HL-60 (cell line): ENCODE measurements at regions not wholly inside any gene's neighbourhood (a gene's known extent, or its start where the extent isn't known, plus 50 kb on each side); places are given as distances from the start of the nearest gene placed in this dataset.
"Not testable (repeated sequence)": the region's sequence is repeated elsewhere in the genome, so short reads cannot be mapped to it uniquely, and the experiment has no call there.

Experiments
- DNase-seq, 2 experiments: peaks; one replicate each; pipeline ENCODE4 v3.0.0-alpha.2; 2010 to 2020; ENCODE audit warnings: low read depth in 1 of 2, low spot score in 1 of 2
- H3K27ac ChIP-seq: fragments of 250-450 bp; sonication (Bioruptor Pico); replicated peaks from 2 replicates; pipeline ENCODE4 v1.5.1; 2020; ENCODE audit warnings: mild to moderate bottlenecking, moderate library complexity
- H3K27me3 ChIP-seq: fragments of 250-450 bp; sonication (Bioruptor Pico); 2 replicates; pipeline ENCODE4 v1.5.1; 2021; ENCODE audit warnings: mild to moderate bottlenecking, moderate library complexity; ENCODE audit not compliant: insufficient read depth, poor library complexity, severe bottlenecking
- H3K4me3 ChIP-seq: replicated peaks from 2 replicates; pipeline ENCODE4 v1.5.1; 2011; ENCODE audit warnings: mild to moderate bottlenecking, control low read depth, low read length; ENCODE audit not compliant: insufficient read depth
- CTCF ChIP-seq: IDR thresholded peaks from one replicate; pipeline ENCODE4 v1.5.1; 2011; ENCODE audit warnings: low read length, control low read depth, inconsistent platforms; ENCODE audit not compliant: insufficient read depth
- GABPA ChIP-seq: IDR thresholded peaks from 2 replicates; pipeline ENCODE4 v1.6.1; 2012; ENCODE audit warnings: low read depth
- POLR2AphosphoS5 ChIP-seq: IDR thresholded peaks from 2 replicates; pipeline ENCODE4 v1.6.1; 2012; ENCODE audit warnings: low read depth
- REST ChIP-seq: IDR thresholded peaks from 2 replicates; pipeline ENCODE4 v1.6.1; 2012; ENCODE audit warnings: low read depth; ENCODE audit not compliant: insufficient replicate concordance
- SPI1 ChIP-seq: IDR thresholded peaks from 2 replicates; pipeline ENCODE4 v1.6.1; 2012; ENCODE audit warnings: low read depth, mild to moderate bottlenecking, borderline replicate concordance

- no peak for DNase-seq
- TF ChIP-seq REST (no peak), POLR2AphosphoS5 (no peak), SPI1 (no peak), GABPA (no peak), CTCF (no peak)
- Histone ChIP-seq H3K27me3 (no peaks in the 10 kb centered on the region), H3K4me3 (no peak overlapping the region), H3K27ac (no peak overlapping the region)
Measured at GRCh38 chr7:67673861-67674260, 677.2 kb downstream of the TYW1 start.

GRCh38 chr7:67674862-67675261 lies 678.2 kb downstream of the TYW1 start:
- not testable (repeated sequence) for H3K4me3 ChIP-seq, DNase-seq, H3K27me3 ChIP-seq

GRCh38 chr7:67675971-67676370 lies 679.3 kb downstream of the TYW1 start:
- TF ChIP-seq GABPA (no peak), REST (no peak), CTCF (no peak), SPI1 (no peak), POLR2AphosphoS5 (no peak)
- H3K27ac ChIP-seq: no peak overlapping the region
- H3K27me3 ChIP-seq: no peaks in the 10 kb centered on the region
- no peak for DNase-seq
- no peak overlapping the region for H3K4me3 ChIP-seq

More at GRCh38 chr7:67674862-67675261, 678.2 kb downstream of the TYW1 start:
- H3K27ac ChIP-seq: not testable (repeated sequence)

GRCh38 chr7:67678419-67678818 lies 681.8 kb downstream of the TYW1 start:
- no peak for DNase-seq
- no peak overlapping the region for H3K27ac ChIP-seq
- TF ChIP-seq POLR2AphosphoS5: no peak
- no peak for TF ChIP-seq SPI1
- TF ChIP-seq CTCF: no peak
- no peak for TF ChIP-seq REST
- no peak for TF ChIP-seq GABPA
- H3K27me3 ChIP-seq: no peaks in the 10 kb centered on the region
- no peak overlapping the region for H3K4me3 ChIP-seq
